ENCODE measurements at regions not wholly inside any gene's neighbourhood (a gene's known extent, or its start where the extent isn't known, plus 50 kb on each side); places are given as distances from the start of the nearest gene placed in this dataset.

GRCh38 chr9:109843641-109844040 is 63.6 kb downstream of the PALM2AKAP2 start:
- Histone ChIP-seq H4K20me1 (replicated peaks; ENCODE audit: control insufficient read depth, extremely low read depth, insufficient read depth, low read length) (no peaks in the 10 kb centered on the region), H3K79me2 (ENCODE audit: control insufficient read depth, insufficient read depth, low read length) (no peaks in the 10 kb centered on the region), H3K9me1 (replicated peaks; ENCODE audit: control insufficient read depth, extremely low read depth, insufficient read depth, low read length) (no peaks in the 10 kb centered on the region), H3K9ac (replicated peaks; ENCODE audit: extremely low read depth, insufficient read depth, low read length) (no peak overlapping the region), H3K4me1 (ENCODE audit: control insufficient read depth, extremely low read depth, insufficient read depth, low read length) (no peaks in the 10 kb centered on the region), H2AFZ (ENCODE audit: low read depth, low read length) (no peak overlapping the region), H3K4me3 (replicated peaks in 1 of 3; ENCODE audit: insufficient read depth in 1 of 3, low read depth in 1 of 3, low read length in 3 of 3) (no peak overlapping the region), H3K27ac (ENCODE audit: insufficient read depth, low read depth, low read length) (no peak overlapping the region), H3K9me3 (replicated peaks; ENCODE audit: control insufficient read depth, insufficient read depth, low read length) (no peaks in the 10 kb centered on the region), H3K27me3 (ENCODE audit: control insufficient read depth in 2 of 2, insufficient read depth in 2 of 2, low read length in 2 of 2) (no peaks in the 10 kb centered on the region), H3K36me3 (ENCODE audit: control insufficient read depth in 2 of 2, extremely low read depth in 1 of 2, insufficient read depth in 2 of 2, low read length in 2 of 2) (no peaks in the 10 kb centered on the region), H3K4me2 (ENCODE audit: insufficient read depth, low read length) (no peak overlapping the region)
- DNase-seq (ENCODE audit: low read depth, low spot score) (no peak), FAIRE-seq (no peak)
- intact Hi-C loops (cut with micrococcal nuclease) = no loop called here
- ChIA-PET POLR2A (no interaction called here), CTCF (interaction anchor here (0.6 to 1.4 kb wide), 2 partner anchors 16 to 350 kb away, joined by 3 to 4 read pairs; no protein-coding TSS in a partner anchor)
- dilution Hi-C loops (cut with MboI; ENCODE audit: extremely low pct_ligation_motif_present, low sequenced_read_pairs) = no loop called here
- TF ChIP-seq CTCF (IDR thresholded peaks at IDR 0.05; ENCODE audit: extremely low read depth in 1 of 2, insufficient read depth in 1 of 2, low read depth in 1 of 2, low read length in 2 of 2) (no peak), GATA2 (IDR thresholded peaks at IDR 0.05; ENCODE audit: insufficient read depth, insufficient read length, low read depth, low read length) (no peak), POLR2A (IDR thresholded peaks at IDR 0.05; ENCODE audit: low read depth, low read length) (no peak), POLR2AphosphoS5 (IDR thresholded peaks at IDR 0.05; ENCODE audit: insufficient read depth, low read depth, low read length) (no peak), EZH2 (IDR thresholded peaks at IDR 0.05; ENCODE audit: borderline replicate concordance, low read depth, low read length, severe bottlenecking) (no peak), JUN (IDR thresholded peaks at IDR 0.05; ENCODE audit: borderline replicate concordance, insufficient read depth, insufficient read length, low read depth) (no peak), FOS (IDR thresholded peaks at IDR 0.05; ENCODE audit: borderline replicate concordance, insufficient read depth, low read length) (no peak), MYC (IDR thresholded peaks at IDR 0.05; ENCODE audit: low read depth, low read length) (no peak)
- TF ChIP-seq, protein P1, sequence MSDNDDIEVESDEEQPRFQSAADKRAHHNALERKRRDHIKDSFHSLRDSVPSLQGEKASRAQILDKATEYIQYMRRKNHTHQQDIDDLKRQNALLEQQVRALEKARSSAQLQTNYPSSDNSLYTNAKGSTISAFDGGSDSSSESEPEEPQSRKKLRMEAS (IDR thresholded peaks at IDR 0.05; ENCODE audit: insufficient read depth, insufficient read length) = no peak
- no TSS peak for BruUV-seq (replicated peaks)

Data from endothelial cell of umbilical vein (primary cell).